Activated CD8-positive, alpha-beta memory T cell treated with anti-CD3 and anti-CD28 coated beads for 36 hours (primary cell): ENCODE measurements at regions not wholly inside any gene's neighbourhood (a gene's known extent, or its start where the extent isn't known, plus 50 kb on each side); places are given as distances from the start of the nearest gene placed in this dataset.

Source experiments
- CTCF ChIA-PET: fragments of 350-600 bp; sonication (Branson Sonifier 250); formaldehyde crosslinking; loops from one replicate; lab custom pipeline; 2021; ENCODE audit warnings: antibody characterized with exemption; lab: Charles Lee
- POLR2A ChIA-PET: fragments of 350-600 bp; sonication (Branson Sonifier 250); formaldehyde crosslinking; loops from one replicate; lab custom pipeline; 2021; ENCODE audit warnings: antibody characterized with exemption; lab: Charles Lee

DNA sequence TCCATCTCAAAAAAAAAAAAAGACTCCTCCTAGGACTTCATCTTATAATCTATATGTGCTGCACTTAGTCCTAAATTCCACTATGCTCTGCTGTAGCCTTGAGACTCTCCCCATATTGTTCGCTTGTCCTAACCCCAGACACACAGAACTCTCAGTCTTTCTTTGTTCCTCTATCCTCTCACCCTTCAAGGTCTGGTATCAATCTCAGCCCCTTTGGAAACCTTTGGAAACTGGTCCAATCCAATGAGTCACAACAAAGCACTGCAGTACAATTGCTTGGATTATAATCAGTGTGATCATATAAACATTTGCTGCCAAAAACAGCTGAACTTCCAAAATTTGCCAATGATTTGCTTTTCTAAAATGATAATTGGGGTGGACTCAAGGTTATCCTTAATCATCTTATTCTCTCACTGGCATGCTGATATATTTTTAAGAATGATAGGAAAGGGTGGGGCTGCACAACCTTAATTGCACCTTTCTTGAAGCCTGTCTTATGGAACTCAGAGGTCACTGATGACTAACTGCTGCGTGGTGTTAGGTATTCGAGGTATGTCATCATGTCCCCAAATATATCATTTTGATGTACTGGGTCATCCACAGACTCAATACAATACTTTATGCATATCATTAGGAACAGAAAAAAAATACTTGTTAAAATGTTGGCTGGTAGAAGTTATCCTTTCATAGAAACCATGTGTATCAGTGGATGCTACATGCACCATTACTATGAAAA, 756.7 kb downstream of the NR2F2 start:
- ChIA-PET CTCF (no interaction called here), POLR2A (no interaction called here)

DNA sequence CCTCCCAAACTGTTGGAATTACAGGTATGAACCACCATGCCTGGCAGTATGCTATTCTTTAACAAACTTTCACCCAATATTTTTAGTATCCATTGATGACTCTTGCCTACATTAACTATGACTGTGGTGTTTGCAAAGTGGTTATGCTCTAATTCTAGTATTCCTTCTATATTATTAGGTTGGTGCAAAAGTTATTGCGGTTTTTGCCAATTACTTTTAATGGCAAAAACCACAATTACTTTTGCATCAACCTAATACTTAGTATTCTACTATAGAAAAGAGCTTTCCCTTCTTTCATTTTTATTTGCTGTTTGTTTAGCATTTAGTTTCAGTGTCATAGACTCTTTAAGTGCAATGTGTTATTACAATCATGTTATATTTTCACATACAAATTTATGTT, 760.6 kb downstream of the NR2F2 start:
- CTCF ChIA-PET, result no interaction called here
- POLR2A ChIA-PET, result no interaction called here

DNA sequence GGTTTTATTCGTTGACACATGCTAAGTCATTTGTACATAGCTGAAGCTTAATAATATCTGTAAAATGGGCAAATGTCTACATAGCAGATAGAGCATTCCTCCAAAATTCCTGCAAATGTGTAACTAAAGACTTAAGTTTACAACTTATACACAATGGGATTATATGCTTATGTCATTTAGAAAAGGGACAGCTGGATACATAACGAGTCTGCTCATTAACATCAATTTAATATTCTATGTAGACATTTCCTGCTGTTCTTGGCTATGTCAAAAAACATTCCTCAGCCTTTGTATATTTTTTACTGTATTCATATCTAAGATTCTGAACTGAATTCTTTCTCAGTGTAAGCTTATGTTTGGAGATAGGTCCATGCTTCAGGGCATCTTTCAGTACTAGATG, 762.2 kb downstream of the NR2F2 start:
- ChIA-PET CTCF (no interaction called here), POLR2A (no interaction called here)

DNA sequence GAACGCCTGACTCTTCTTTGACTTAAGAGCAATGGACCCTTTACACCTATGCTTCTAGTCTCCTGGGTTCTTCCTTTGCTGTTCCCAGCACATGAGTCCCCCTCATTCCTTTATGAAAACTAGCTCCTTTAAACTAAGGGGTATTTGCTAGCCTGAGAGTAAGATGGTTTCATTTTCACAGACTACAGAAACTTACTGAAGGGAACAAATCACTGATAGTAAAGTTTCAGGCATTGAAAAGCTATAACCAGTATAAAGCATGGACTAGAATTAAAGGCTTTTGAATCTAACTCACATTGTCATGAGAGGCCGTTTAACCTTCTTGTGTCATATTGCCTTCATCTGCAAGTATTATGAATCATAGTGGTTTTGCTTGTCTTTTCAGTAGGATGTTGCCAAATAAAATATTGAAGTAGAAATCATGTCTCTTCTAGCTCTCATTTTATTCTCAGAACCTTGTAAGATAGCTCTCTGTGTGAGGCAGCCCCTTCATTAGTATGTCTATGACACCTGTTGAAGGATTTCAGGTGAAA, 765.9 kb downstream of the NR2F2 start:
- POLR2A ChIA-PET, result no interaction called here
- CTCF ChIA-PET, result no interaction called here

DNA sequence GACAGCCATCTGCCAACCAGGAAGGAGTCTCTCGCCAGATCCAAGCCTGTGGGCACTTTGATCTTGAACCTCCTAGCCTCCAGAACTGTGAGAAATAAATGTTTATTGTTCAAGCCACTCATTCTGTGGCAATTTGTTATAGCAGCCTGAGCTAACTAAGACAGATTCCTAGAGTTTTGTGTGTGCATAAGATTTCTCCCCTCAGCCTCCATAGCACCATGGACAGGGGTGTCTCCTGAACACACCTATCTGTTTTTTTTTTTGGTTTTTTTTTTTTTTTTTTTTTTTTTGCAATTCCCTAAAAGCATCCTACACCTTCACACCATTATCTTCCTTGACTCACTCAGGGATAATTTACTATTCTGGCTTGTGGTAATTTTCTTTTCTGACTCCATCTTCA, 768.5 kb downstream of the NR2F2 start:
- POLR2A ChIA-PET, result no interaction called here

DNA sequence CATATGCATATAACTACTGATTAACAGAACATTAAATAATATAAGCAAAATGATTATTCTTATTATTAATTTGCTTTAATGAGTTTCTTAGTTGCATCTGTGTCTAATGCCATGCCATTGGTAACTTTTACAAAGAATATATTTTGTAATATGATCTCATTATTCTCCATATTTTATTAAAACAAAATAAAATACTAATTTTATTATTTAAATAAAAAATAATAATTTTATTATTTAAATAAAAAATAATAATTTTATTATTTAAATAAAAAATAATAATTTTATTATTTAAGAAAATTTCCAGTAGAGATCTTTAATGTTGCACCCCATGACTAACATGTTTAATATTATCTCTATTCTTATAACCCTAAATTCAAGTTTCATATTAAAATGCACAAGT, 771.1 kb downstream of the NR2F2 start:
- POLR2A ChIA-PET, result no interaction called here

More for the DNA sequence above, 768.5 kb downstream of the NR2F2 start:
- CTCF ChIA-PET, result no interaction called here

DNA sequence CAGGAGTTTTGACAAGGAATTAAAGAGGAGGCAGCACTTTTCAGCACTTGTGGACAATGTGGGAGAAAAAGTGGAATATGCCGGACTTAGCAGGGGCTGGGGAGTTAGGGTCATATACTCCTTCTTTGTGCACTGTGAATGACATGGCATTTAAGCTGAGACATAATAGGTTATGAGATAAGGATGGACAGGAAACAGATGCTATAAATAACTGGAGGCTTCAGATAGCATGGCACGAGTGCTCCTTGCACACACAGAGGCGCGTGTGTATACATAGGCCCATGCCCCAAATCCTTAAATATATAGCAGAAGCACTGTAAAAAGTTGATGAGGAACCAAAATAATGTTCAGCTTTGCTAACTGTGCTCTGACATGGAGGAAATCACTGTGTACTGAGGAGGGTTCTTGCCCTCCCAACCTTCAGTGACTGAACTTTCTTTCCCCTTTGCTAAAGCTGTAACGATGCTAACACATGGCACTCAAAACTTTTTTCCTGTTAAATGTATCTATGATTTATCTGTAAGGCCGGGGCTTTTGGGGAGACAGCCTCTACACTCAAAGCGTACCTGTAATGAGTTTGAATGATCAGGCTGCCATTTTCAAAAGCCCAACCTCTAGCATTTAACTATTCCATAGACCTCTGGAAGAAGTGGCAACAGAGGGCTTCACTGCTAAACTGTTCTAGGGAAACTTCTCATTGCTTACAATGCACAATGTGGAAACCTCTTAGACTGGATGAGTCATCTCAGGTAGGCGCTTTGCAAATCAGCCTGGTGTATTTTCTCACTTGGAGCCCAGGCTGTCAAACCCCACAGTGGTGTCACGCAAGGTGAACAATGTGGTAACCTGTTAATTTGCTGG, 784.6 kb downstream of the NR2F2 start:
- ChIA-PET POLR2A (no interaction called here), CTCF (no interaction called here)

More for the DNA sequence above, 771.1 kb downstream of the NR2F2 start:
- CTCF ChIA-PET, result no interaction called here

DNA sequence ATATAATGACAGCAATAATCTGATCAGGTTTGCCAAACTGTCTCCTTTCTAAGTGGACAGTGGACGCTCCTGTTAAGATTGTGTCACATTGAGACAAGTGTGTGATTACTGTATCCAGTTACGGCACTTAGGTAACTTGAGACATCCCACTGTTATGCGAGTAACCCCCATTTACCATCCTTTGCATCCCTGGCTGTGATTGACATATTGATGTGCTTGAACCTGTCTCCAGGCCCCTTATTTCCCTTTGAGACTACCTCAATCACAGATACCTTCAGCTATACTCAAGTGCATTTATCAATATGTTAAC, 785.2 kb downstream of the NR2F2 start:
- POLR2A ChIA-PET, result no interaction called here
- CTCF ChIA-PET, result no interaction called here

DNA sequence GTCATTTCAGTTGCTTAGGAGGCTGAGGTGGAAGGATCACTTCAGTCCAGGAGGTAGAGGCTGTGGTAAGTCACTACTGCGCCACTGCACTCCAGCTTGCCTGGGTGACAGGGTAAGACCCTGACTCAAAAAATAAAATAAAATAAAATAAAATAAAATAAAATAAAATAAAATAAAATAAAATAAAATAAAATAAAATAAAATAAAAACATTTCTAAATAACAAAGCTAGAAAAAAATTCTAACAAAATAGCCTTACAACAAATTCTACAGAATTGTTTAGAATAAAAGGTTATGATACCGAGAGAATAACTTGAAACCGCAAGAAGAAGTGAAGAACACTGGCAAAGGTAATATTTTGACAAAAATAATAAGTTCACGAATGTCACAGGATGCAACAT, 794.3 kb downstream of the NR2F2 start:
- CTCF ChIA-PET, result no interaction called here
- POLR2A ChIA-PET, result no interaction called here

DNA sequence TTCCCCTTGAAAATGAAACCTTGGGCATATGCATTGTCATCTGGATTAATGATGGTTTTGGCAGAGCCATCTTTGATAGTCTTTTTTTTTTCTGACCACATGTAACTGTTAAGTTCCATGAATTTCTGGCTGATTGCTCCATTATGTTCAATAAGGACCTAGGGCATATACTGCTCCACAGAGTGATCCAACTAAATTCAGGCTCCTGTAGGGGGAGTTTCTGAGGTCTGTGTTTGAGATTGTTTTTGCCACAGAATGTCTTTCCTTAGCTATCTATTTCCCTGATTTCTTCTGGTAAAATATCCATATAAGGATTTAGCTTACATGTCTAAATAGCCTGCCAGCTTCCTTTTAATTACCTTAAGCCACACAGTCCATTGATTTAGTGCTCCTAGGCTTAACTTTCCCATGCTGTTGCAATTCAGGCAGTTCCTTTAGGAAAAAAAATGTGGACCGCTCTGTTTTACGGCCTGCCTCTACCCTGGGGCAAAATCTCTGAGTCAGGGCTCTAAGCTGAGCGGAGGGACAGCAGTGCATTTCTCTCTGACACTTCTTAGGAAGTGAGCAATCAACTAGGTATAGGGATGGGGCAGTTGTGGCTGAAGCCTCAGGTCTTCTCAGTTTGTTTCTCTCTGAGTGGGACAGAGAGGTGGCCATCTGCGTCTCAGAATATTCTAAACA, 796.2 kb downstream of the NR2F2 start:
- CTCF ChIA-PET, result no interaction called here
- POLR2A ChIA-PET, result no interaction called here

DNA sequence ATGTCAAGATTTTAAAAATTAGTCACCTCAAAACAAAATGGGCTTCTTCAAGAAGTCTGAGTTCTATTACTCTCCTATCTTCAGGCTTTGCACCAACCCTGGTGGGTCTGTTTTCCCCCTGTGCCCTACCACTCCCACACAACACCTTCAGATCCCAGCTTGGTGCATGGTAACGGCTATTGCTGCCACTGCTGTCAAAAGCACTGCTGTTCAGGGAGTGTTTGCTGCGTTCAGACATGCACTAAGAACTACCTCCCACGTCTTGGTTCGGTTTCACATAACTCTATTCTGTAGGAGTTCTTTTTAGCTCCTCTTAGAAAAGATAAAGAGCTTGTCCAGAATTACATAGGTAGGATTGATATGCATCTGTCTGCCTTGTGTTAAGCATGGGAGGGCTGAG, 799.2 kb downstream of the NR2F2 start:
- ChIA-PET CTCF (no interaction called here), POLR2A (no interaction called here)

DNA sequence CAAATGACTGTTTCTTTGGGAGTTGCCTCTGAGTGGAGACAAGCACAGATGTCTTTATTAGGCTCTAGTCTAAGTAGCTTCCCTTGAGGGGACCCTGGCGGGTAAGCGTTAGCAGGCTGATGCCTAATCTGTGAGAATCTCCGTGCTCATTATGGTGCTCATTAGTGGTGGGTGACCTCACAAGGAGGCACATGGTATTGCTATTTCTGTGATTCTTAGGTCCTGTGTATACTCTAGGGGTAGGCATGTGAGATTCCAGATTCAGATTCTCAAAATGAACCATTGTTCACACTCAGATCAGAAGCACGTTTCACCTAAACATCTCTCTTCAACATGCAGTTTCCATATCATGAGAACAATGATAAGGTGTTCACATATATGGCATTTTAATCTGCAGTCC, 809.7 kb downstream of the NR2F2 start:
- ChIA-PET POLR2A (no interaction called here), CTCF (no interaction called here)

DNA sequence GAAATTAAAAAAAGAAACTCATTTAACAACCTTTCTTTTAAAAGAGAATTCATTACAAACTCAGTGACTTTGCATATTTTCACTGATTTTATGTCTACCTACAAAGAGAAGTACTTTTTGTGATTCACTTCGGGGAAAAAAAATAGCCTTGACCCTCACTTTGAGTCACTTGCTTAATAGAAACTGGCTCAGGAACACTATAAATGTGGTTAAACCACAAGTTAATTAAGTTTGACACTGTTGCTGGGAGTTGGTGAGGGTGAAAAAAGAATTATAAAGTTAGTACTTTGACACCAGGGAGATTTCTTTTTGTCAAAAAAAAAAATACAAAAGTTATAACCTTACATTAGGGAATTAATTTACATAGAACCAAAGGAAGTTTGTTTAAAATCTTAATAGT, 810.9 kb downstream of the NR2F2 start:
- ChIA-PET POLR2A (no interaction called here), CTCF (no interaction called here)

DNA sequence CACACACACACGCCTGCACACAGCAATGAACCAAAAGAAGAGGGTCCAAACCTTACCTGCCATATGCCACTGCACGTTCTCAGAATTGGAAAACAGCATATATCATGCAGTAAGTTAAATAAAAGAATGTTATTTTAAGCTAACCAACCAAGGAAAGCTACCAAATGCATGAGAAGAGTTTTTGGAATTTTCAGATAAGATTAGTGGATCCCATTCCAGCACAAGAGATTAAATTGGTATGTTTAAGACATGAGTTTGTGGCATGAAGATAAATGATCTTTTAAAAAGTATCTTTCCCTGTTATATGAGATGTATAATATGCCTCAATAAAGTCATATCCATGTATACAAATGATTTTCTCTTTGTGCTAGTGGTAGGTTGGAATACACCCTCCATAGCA, 811.4 kb downstream of the NR2F2 start:
- CTCF ChIA-PET, result no interaction called here
- POLR2A ChIA-PET, result no interaction called here

DNA sequence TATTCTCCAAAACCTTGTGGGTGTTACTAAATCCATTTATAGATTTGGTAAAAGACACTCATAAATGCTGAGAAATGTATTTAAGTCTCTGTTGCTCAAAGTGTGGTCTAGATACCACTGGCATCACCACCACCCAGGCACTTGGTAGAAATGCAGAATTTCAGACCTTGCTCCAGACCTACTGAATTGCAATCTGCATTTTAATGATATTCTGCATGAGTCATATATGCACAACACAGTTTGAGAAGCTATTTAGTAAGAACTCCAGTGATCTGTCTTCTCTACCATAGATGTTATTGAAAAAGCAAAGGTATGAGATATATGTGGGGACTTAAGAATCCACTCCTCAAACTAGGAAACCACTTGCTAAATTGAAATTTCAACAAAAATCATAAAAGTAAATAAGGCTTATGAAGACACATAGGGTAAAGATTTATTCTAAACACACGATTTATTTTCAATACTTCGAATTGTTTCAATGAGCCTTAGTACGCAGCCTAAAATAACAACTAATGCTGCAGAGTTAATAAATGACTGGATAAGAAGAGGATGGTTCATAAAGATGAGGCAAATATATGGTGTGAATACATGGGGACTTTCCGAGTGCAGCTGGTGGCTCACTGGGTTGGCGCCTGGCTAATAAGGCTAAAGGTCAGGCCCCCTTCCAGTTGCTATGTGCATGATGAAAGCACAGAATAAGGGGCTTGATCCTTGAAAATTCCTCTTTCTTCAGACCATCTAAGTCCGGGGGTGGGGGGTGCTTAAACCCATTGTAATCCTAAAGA, 813.3 kb downstream of the NR2F2 start:
- ChIA-PET POLR2A (no interaction called here), CTCF (no interaction called here)

DNA sequence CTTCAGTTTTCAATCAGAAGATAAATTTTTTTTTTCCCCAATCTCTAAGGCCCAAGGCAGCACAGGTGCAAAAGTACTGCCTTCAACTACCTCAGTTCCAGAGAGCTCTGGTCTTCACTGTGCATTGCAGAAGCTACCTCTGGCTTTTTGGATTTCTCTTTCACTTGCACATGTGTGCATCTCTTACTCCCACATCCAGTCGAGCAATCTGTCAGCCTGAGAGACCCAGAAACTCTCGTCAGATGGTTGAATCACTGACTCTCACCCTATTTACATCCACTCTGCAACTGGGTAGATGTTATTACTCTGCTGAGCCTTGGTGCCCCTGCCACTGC, 813.8 kb downstream of the NR2F2 start:
- POLR2A ChIA-PET, result no interaction called here
- CTCF ChIA-PET, result no interaction called here

DNA sequence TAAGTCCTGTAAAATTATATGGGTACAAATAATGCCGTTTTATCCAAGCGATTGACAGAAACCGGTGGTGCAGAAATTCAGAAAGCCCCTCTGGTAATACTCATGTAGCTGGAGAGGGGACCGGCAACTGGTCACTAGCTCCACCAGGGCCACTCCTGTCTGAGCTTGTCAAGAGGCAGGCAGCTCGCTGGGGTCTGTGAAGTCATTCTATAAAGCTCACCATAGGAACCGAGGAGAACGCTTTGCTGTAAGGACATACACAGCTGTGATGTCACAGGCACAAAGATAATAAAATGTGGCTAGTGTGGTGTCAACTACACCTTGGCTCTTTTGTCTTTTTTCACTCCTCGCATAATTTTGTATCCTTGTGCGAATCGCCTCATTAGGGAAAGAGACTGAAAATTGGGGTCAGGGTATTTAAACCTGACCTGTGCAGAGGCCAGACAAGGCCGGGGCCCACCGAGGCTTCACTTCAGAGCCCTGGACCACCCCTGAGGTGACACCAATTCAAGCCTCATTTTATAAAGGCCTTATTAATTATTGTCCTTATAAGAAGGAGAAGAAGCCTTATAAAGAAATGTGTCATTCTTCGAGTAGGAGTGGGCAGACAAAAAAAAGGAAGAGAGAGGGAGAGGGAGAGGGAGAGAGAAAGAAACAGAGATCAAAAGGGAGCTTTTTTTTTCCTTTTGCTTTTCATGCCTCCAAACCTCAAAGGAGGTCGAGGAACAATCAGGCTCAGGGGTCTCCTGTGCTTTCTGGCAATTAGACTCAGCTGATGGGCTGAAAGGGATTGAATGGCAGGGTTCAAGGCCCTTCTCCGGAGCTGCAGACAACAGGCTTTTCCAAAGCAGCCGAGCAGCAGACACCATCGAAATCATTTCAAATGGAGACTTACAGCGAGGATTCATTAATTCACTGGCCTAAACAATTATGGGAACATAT, 813.3 kb upstream of the ARRDC4 start:
- ChIA-PET POLR2A (no interaction called here), CTCF (no interaction called here)

DNA sequence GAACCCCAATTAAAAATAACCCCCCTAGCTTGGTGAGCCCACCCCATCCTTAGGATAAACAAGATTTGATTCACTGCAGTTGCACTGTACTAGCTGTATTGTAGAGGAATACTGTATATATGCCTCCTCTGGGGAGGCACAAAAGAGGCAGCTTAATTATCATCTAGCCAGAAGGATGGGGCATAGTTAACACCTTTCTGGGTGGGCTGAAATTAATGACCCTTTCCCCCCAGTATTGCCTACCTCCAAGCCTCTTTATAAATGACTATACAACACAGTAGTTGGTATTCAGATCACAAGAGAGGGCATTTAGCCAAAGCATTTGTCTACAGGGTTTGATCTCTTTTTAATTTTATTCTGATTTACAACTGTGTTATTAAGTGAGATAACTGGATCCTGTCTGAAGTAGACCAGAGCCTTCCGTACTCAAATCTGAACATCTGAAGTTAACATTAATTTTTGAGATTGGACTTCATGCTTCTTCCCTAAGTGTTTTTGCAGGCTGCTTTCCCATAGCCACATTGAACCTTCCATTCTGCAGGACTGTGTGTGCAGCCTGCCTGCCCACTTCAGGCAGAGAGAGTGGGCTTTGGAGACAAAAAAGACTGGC, 807.0 kb upstream of the ARRDC4 start:
- ChIA-PET CTCF (no interaction called here), POLR2A (no interaction called here)
